GM18951 (cell line): ENCODE measurements at regions not wholly inside any gene's neighbourhood (a gene's known extent, or its start where the extent isn't known, plus 50 kb on each side); places are given as distances from the start of the nearest gene placed in this dataset.
"Not testable (repeated sequence)": the region's sequence is repeated elsewhere in the genome, so short reads cannot be mapped to it uniquely, and the experiment has no call there.

ENCODE experiments used
- POLR2A ChIP-seq: IDR thresholded peaks from 4 replicates; pipeline ENCODE4 v1.6.1; 2011; ENCODE audit warnings: mild to moderate bottlenecking; ENCODE audit not compliant: insufficient read length, insufficient read depth; ENCODE audit errors: extremely low read depth
- in situ Hi-C: fragments of 300-500 bp; cut with MboI; formaldehyde crosslinking; loops from one replicate; pipeline ENCODE4 v1.12.0; 2022; ENCODE audit warnings: low sequenced_read_pairs, mixed read lengths, inconsistent platforms; ENCODE audit not compliant: unreplicated experiment

- in situ Hi-C loops = no loop called here
- TF ChIP-seq POLR2A = no peak
These were observed 367.2 kb downstream of the MLLT3 start for GRCh38 chr9:20255052-20255451.

GRCh38 chr9:20253635-20254034 lies 368.7 kb downstream of the MLLT3 start:
- TF ChIP-seq POLR2A = no peak
- in situ Hi-C loops = no loop called here

- TF ChIP-seq POLR2A = no peak
- in situ Hi-C loops = no loop called here
These were observed 369.5 kb downstream of the MLLT3 start for GRCh38 chr9:20252778-20253177.

- in situ Hi-C loops = no loop called here
- TF ChIP-seq POLR2A = no peak
These were observed 371.5 kb downstream of the MLLT3 start for GRCh38 chr9:20250791-20251190.

- no peak for TF ChIP-seq POLR2A
- in situ Hi-C loops = no loop called here
These were observed 378.0 kb downstream of the MLLT3 start for GRCh38 chr9:20244271-20244670.

GRCh38 chr9:20243841-20244240 lies 378.5 kb downstream of the MLLT3 start:
- TF ChIP-seq POLR2A = no peak
- in situ Hi-C loops = no loop called here

GRCh38 chr9:20242510-20243189 lies 379.6 kb downstream of the MLLT3 start:
- no peak for TF ChIP-seq POLR2A
- in situ Hi-C loops = no loop called here

GRCh38 chr9:20240498-20240897 lies 381.8 kb downstream of the MLLT3 start:
- no peak for TF ChIP-seq POLR2A
- in situ Hi-C loops = no loop called here

GRCh38 chr9:20238921-20239320 lies 383.4 kb downstream of the MLLT3 start:
- in situ Hi-C loops = no loop called here
- no peak for TF ChIP-seq POLR2A

- TF ChIP-seq POLR2A = no peak
- in situ Hi-C loops = no loop called here
These were observed 384.6 kb downstream of the MLLT3 start for GRCh38 chr9:20237686-20238085.

- in situ Hi-C loops = no loop called here
- TF ChIP-seq POLR2A = no peak
These were observed 385.6 kb downstream of the MLLT3 start for GRCh38 chr9:20236676-20237075.

- in situ Hi-C loops = not testable (repeated sequence)
These were observed 387.1 kb downstream of the MLLT3 start for GRCh38 chr9:20235206-20235605.

- no peak for TF ChIP-seq POLR2A
- in situ Hi-C loops = no loop called here
These were observed 394.2 kb downstream of the MLLT3 start for GRCh38 chr9:20228096-20228495.

- in situ Hi-C loops = no loop called here
- TF ChIP-seq POLR2A = no peak
These were observed 395.0 kb downstream of the MLLT3 start for GRCh38 chr9:20227166-20227874.

- no peak for TF ChIP-seq POLR2A
- in situ Hi-C loops = no loop called here
These were observed 396.0 kb downstream of the MLLT3 start for GRCh38 chr9:20226345-20226744.

GRCh38 chr9:20225826-20226225 lies 396.5 kb downstream of the MLLT3 start:
- in situ Hi-C loops = no loop called here
- TF ChIP-seq POLR2A = no peak
